PFSK-1 (cell line): ENCODE measurements at regions not wholly inside any gene's neighbourhood (a gene's known extent, or its start where the extent isn't known, plus 50 kb on each side); places are given as distances from the start of the nearest gene placed in this dataset.

Experiments used
- FOXP2 ChIP-seq: optimal IDR thresholded peaks from 2 replicates; pipeline ENCODE3; 2011; ENCODE audit warnings: borderline replicate concordance, control low read depth, inconsistent platforms; ENCODE audit not compliant: insufficient read depth; ENCODE audit errors: extremely low read length, extremely low read depth
- POLR2AphosphoS5 ChIP-seq: IDR thresholded peaks from 2 replicates; pipeline ENCODE4 v1.6.1; 2012; ENCODE audit warnings: low read depth, mild to moderate bottlenecking, control low read depth, low read length, moderate library complexity
- SIN3A ChIP-seq: IDR thresholded peaks from 2 replicates; pipeline ENCODE4 v1.6.1; 2012; ENCODE audit warnings: mild to moderate bottlenecking, low read length, moderate library complexity, borderline replicate concordance; ENCODE audit not compliant: insufficient read depth
- TAF1 ChIP-seq: IDR thresholded peaks from 2 replicates; pipeline ENCODE4 v1.6.1; 2012; ENCODE audit warnings: low read length, control low read depth, borderline replicate concordance; ENCODE audit not compliant: insufficient read depth
- TF ChIP-seq, protein P1 (sequence below), 2 experiments: IDR thresholded peaks; 2 replicates each; pipeline versions ENCODE4 v1.6.1 to v1.8.0; 2011 to 2012; ENCODE audit warnings: low read depth in 2 of 2, low read length in 2 of 2, control low read depth in 1 of 2, inconsistent platforms in 1 of 2, mild to moderate bottlenecking in 1 of 2, moderate library complexity in 1 of 2; ENCODE audit not compliant: insufficient read depth in 1 of 2

DNA sequence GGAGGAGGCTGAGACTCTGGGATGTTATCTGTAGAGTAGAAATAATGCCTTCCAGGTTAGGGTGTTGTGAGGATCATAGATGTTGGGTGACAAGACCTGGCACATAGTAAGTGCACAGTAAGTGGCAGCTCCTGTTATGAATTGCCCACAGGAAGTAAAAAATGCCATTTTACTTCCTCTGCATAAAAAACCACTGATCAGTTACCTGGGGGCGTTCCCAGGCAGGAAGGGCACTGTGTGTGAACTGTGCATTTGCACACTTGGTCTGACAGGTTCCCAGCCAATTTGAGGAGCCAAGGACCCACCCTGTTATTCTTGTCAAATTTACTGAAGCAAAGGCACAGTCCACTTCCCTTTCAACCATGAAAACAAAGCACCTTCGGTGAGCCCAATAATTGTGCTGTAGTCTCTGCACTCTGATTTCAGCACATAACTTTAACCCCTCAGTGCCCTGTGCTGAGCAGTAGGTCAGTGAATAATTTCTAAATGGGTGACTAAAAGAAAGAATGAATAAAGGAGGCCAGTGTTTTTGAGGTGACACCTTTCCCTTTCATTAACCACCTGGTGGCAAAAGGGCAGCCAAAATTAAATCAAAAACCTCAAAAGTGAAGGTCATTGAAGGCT is 85.8 kb upstream of the ARHGEF3 start:
- TF ChIP-seq POLR2AphosphoS5 (no peak), SIN3A (no peak), TAF1 (no peak), FOXP2 (no peak)
- TF ChIP-seq, protein P1, sequence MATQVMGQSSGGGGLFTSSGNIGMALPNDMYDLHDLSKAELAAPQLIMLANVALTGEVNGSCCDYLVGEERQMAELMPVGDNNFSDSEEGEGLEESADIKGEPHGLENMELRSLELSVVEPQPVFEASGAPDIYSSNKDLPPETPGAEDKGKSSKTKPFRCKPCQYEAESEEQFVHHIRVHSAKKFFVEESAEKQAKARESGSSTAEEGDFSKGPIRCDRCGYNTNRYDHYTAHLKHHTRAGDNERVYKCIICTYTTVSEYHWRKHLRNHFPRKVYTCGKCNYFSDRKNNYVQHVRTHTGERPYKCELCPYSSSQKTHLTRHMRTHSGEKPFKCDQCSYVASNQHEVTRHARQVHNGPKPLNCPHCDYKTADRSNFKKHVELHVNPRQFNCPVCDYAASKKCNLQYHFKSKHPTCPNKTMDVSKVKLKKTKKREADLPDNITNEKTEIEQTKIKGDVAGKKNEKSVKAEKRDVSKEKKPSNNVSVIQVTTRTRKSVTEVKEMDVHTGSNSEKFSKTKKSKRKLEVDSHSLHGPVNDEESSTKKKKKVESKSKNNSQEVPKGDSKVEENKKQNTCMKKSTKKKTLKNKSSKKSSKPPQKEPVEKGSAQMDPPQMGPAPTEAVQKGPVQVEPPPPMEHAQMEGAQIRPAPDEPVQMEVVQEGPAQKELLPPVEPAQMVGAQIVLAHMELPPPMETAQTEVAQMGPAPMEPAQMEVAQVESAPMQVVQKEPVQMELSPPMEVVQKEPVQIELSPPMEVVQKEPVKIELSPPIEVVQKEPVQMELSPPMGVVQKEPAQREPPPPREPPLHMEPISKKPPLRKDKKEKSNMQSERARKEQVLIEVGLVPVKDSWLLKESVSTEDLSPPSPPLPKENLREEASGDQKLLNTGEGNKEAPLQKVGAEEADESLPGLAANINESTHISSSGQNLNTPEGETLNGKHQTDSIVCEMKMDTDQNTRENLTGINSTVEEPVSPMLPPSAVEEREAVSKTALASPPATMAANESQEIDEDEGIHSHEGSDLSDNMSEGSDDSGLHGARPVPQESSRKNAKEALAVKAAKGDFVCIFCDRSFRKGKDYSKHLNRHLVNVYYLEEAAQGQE (IDR thresholded peaks at IDR 0.05; ENCODE audit: insufficient read depth in 1 of 2, low read depth in 2 of 2, low read length in 2 of 2), result no peak

DNA sequence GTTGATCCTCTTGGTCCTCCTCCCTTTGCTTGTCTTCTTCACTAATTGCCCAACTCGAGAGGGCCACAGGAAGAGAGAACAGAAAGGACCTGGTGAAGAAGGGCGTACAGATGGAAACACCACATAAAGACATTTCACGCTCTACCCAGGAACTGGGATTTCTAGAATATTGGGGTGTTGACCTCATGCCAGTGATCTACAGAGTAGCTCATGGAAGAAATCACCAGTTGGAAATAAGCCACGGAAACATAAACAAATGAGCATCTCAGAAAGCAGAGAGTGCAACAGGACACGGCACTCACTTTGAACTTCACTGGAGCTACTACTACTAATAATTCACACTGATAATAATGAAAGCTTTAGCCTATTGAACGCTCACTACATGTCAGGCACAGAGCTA is 84.6 kb upstream of the ARHGEF3 start:
- TF ChIP-seq TAF1, result no peak
- TF ChIP-seq SIN3A, result no peak
- TF ChIP-seq, protein P1 (IDR thresholded peaks at IDR 0.05; ENCODE audit: insufficient read depth in 1 of 2, low read depth in 2 of 2, low read length in 2 of 2), result no peak
- no peak for TF ChIP-seq FOXP2
- no peak for TF ChIP-seq POLR2AphosphoS5

DNA sequence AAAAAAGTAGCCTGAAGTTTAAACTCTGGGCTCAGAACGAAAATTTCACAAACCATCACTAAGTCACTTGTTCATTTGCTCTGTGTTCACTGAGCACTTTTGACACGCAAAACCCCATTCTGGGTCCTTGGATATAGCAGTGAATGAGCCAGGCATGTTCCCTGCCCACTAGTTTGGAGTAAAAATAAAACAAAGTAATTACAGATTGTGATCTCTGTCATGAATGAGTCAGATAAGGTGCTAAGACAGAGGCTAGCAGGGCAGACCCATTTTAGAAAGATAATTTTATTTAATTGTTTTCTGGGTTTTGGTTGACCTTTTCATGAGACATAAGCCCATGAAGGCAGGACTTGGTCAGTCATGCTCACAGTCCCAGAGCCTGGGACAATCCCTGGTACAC is 84.1 kb upstream of the ARHGEF3 start:
- TF ChIP-seq SIN3A, result no peak
- TF ChIP-seq, protein P1 (IDR thresholded peaks at IDR 0.05; ENCODE audit: insufficient read depth in 1 of 2, low read depth in 2 of 2, low read length in 2 of 2), result no peak
- TF ChIP-seq POLR2AphosphoS5, result no peak
- TF ChIP-seq FOXP2, result no peak

DNA sequence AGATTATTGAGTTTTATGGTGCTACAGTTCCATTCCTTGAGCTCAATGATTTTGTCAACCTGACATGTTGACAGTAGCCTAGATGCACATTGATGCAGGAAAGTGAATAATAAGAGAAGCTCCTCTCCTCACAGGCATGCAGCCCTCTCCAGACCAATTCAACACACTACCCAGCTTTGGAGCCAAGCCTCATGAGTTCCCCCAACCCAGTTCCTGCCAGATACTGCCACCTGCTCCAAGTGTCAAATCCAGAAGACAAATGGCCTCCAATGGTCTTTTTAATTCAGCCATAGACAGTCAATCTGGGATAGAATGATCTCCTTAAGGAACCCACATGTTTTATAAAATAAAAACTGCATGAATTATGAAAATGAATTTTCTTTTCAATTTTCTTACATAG is 83.7 kb upstream of the ARHGEF3 start:
- no peak for TF ChIP-seq SIN3A
- TF ChIP-seq, protein P1 (IDR thresholded peaks at IDR 0.05; ENCODE audit: insufficient read depth in 1 of 2, low read depth in 2 of 2, low read length in 2 of 2), result no peak
- no peak for TF ChIP-seq POLR2AphosphoS5
- no peak for TF ChIP-seq TAF1
- TF ChIP-seq FOXP2, result no peak

DNA sequence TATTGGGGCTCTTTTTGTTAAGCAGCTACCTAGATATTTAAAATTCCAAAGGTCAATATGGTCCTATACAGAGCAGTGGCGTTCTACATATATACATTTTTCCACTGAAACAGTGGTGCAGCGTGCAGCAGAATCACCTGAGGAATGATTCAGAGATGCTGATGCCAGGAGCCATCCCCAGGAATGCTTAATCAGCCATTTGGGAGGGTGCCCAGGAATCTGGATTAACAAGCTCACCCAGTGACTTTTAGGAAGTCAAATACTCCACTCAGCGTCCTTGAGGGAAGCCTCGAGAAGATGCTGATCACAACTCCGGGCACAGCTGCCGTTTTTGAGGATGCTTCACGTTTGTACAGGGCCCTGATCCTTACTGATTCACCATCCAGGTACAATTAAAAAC is 82.6 kb upstream of the ARHGEF3 start:
- no peak for TF ChIP-seq FOXP2
- TF ChIP-seq, protein P1 (IDR thresholded peaks at IDR 0.05; ENCODE audit: insufficient read depth in 1 of 2, low read depth in 2 of 2, low read length in 2 of 2), result no peak
- TF ChIP-seq TAF1, result no peak
- no peak for TF ChIP-seq POLR2AphosphoS5
- TF ChIP-seq SIN3A, result no peak
